NOMO-1 (cell line): ENCODE measurements at regions not wholly inside any gene's neighbourhood (a gene's known extent, or its start where the extent isn't known, plus 50 kb on each side); places are given as distances from the start of the nearest gene placed in this dataset.

Source experiments
- DNase-seq, 2 experiments: peaks; one replicate each; lab custom pipeline; 2025; ENCODE audit not compliant: unreplicated experiment in 2 of 2; lab: John Stamatoyannopoulos, UW

GRCh38 chrX:97763981-97764380 lies 880.3 kb downstream of the RPA4 start:
- DNase-seq, result no peak

GRCh38 chrX:97766501-97767095 lies 882.9 kb downstream of the RPA4 start:
- no peak for DNase-seq

DNA sequence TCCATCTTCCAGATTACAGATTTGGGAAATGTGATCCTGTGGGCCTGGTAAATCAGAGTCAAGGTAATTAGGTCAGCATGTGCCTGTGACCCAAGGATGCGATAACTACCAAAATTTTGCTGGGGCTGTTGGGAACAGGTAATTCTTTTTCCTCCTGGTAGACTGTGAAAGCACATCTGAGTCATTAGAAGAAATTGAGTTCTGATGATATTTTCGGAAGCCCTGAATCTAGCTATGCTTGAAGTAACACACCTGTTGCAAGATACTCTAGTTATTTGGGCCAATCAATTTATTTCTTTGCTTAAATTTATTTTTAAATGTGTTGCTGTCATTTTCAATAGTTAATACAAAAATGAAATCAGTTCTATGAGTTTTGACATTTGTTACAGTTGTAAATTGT lies 903.6 kb downstream of the RPA4 start:
- DNase-seq, result no peak

DNA sequence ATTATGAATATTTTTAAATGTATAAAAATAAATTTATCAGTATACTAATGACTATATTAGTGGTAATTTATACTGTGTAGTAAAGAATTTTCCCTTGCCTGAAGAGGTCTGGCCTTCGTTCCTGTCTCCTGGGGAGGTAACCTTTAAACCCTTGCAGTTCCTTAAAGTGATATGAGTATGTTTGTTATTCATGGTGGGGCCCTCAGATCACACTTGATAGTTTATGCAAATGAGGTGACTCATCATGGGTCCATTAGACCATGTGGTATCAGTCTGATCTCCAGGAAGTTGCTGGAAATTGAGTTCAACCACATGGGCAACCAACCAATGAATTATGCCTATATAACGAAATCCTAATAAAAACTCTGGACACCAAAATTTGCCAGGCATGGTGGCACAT lies 904.1 kb downstream of the RPA4 start:
- no peak for DNase-seq

GRCh38 chrX:97790850-97791249 lies 907.1 kb downstream of the RPA4 start:
- peak; percentile 25 to 42 for DNase-seq

DNA sequence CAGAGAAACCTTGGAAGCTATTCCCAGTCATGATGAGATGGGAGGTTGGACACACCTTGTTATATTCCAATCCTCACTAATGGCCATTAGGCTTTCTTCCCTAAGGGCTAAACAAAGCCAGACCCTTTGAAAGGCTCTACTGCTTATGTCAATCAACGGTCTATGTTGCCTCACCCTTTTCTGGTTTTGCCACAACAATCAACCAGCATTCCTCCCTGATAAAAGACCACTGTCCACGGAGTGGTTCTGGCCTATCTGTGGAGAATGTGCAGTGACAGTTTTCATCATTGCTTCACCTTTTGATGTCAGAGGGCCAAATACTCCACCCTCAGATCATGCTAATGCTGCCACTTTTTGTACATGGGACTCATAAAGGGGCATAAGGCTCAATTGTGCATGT lies 913.4 kb downstream of the RPA4 start:
- DNase-seq, result no peak

- DNase-seq, result no peak
These were observed 922.5 kb downstream of the RPA4 start for GRCh38 chrX:97806238-97806637.

DNA sequence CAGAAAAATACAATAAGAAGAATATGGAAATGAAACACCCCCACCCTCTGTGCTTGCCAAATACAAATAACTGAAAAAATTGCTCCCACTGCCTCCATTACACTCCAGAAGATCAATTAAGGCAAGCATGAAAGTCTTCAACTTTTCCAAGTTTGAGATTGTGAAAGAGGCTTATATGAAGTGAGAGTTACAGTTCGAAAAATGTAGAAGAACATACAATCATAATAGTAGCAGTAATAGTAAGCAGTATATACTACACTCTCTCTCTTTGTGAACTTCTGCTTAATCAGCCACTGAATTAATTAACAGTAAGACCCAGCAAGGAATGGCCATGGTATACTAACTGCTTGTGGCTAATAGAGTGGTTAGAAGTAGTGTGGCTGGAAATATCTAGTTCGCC lies 923.2 kb downstream of the RPA4 start:
- no peak for DNase-seq

DNA sequence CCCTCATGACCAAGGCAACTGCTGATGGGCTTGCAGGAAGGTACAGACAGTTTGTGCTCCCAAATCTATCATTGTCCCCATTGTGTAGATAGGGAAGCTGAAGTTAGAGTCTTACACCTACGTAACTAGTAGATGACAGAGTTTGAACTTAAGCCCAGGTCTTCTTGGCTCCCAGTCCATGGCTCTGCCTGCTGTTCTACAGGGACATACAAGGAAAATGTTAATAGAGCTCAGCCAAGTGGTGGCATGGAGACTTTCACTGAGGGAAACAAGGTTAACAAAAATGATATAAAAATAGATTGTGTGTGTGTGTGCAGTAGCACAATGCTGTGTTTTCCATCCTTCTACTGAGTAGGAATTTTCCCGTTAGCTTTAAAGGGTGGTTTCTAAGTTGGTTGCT lies 936.5 kb downstream of the RPA4 start:
- no peak for DNase-seq

- no peak for DNase-seq
These were observed 944.8 kb downstream of the RPA4 start for GRCh38 chrX:97828471-97828870.

DNA sequence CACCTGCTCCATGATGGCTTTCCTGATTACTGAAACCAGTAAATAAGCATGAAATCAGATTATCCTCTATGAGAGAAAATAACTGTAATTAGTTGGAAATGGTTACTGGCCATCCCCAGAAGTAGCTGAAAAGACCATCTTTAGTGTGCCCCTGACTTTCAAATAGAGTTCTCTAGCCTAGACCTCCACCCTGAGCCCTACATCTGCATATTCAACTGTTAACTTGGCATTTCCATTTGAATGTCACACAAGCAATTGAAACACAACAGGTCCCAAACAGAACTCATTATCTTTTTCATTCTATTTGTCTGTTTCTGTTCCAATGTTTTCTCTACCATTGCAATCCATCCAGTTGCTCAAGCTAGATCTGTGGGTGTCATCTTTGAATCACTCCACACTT lies 952.3 kb downstream of the RPA4 start:
- DNase-seq, result no peak

DNA sequence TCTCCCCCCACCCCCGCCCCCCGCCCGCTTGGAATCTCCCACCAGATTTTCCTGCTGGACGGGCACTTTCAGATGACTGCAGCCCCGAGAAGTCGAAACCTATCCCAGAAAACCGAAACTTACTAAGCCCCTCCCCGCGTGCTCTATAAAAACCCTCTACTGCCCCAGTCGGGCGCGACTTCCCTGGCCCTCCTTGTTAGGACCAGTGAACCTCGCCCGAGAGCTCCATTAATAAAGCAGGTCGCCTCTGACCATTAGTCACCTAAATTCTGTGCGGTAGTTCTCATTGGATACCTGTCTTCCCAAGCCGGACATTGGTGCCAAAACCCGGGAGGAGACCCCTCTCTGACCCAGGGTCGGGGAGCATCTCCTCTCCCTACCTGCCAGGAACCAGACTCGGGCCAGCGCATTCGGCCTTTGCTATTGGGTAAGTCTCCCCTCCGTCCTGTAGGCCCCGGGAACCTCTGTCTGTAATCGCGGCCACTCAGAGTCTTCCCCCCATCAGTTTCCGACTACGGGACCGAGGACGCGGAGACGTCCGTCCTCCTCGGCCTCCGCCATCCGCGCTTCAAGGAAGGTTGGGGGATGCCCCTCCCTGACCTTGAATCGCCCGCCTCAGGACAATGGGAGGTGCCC lies 958.0 kb downstream of the RPA4 start:
- no peak for DNase-seq

GRCh38 chrX:97842468-97843199 lies 958.9 kb downstream of the RPA4 start:
- no peak for DNase-seq

GRCh38 chrX:97843200-97843811 lies 959.6 kb downstream of the RPA4 start:
- DNase-seq, result no peak

- no peak for DNase-seq
These were observed 960.5 kb downstream of the RPA4 start for GRCh38 chrX:97844161-97844560.

- DNase-seq, result no peak
These were observed 961.2 kb downstream of the RPA4 start for GRCh38 chrX:97844943-97845342.

DNA sequence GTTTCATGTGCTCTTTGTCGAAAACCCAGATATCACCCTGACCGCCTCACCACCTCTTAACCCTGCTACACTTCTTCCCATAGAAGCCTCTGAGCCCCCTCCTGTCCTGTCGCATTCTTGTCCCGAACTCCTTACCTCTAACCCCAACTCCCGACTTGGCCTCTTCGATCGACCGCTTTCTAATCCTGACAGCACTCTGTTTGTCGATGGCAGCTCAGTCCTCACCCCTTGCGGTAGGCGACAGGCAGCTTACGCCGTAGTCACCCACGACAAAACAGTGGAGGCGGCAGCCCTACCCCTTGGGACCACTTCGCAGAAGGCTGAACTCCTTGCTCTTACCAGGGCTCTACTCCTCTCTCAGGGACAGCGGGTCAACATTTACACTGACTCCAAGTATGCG lies 961.7 kb downstream of the RPA4 start:
- DNase-seq, result no peak

DNA sequence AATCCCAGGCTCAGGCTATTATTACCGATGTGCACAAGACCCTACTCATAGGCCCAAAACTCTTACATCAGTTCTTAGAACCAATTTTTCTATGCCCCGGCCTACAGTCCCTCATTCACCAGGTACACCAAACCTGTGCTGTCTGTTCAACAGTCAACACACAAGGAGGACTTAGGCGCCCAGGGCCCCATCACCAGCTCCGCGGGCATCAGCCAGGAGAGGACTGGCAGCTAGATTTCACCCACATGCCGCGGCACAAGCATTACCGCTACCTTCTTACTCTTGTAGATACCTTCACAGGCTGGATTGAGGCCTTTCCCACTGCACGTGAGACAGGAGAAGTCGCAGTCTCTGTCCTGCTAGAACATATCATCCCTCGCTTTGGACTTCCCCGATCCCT lies 962.5 kb downstream of the RPA4 start:
- DNase-seq, result no peak

GRCh38 chrX:97846718-97847237 lies 963.1 kb downstream of the RPA4 start:
- DNase-seq, result no peak

DNA sequence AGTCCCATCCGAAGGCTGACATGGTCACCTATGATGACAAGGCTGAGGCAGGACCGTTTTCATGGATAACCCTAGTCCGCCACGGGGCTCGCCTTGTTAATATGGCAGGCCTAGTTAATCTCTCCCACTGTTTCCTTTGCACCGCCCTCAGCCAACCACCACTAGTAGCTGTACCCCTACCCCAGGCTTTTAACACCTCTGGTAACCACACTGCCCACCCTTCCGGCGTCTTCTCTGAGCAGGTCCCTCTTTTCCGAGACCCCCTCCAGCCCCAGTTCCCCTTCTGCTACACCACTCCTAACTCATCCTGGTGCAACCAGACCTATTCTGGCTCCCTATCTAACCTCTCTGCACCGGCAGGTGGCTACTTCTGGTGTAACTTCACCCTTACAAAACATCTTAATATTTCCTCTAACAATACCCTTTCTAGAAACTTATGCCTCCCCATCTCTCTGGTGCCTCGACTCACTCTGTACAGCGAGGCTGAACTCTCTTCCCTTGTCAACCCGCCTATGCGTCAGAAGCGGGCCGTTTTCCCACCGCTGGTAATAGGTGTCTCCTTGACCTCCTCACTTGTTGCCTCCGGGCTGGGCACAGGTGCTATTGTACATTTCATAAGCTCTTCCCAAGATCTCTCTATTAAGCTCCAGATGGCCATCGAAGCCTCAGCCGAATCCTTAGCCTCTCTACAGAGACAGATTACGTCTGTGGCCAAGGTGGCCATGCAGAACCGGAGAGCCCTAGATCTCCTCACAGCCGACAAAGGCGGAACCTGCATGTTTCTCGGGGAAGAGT lies 964.4 kb downstream of the RPA4 start:
- no peak for DNase-seq

GRCh38 chrX:97849951-97850350 lies 966.2 kb downstream of the RPA4 start:
- DNase-seq, result no peak
